NOMO-1 treated with dmso at 0.1 percent for 144 hours (cell line): ENCODE measurements at regions not wholly inside any gene's neighbourhood (a gene's known extent, or its start where the extent isn't known, plus 50 kb on each side); places are given as distances from the start of the nearest gene placed in this dataset.

Experiments
- DNase-seq: peaks from one replicate; lab custom pipeline; 2025; ENCODE audit not compliant: unreplicated experiment; lab: John Stamatoyannopoulos, UW

DNA sequence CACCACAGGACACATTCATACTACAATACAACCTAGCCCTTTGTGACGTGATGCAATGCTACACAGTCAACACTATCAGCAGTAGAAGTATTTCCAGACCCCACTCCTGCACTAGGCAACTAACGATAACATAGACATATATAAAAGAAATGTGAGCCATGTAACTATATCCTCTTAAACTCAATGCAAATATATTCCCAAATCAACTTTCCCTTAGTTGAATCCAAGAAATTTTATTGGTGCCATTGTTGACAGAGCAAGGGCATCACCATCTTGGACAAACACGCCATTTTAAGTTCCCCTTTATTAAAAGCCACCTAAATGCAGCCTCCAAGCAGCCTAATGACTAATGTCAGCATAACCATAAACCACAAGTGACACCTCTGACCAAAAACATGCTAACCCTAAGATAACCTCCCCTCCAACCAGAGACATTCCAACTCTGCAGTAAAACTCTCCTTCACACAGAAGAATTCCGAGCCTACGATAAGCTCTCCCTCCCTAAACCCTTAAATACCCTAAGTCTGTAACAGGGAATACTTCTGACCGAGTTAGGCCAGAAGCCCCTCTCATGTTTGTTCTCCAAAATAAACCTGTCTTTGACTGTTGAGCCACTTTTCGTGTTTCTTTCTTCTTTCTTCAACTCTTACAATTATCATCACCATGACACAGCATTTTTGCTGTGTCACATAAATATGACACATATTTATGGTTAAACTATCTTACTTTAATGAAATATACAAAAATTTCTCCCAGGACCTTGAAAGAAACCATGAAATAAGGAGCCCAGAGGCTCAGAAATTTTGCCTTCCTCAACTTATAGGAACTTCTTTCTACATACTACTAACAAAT is 1497.8 kb downstream of the EFNA5 start:
- no peak for DNase-seq

DNA sequence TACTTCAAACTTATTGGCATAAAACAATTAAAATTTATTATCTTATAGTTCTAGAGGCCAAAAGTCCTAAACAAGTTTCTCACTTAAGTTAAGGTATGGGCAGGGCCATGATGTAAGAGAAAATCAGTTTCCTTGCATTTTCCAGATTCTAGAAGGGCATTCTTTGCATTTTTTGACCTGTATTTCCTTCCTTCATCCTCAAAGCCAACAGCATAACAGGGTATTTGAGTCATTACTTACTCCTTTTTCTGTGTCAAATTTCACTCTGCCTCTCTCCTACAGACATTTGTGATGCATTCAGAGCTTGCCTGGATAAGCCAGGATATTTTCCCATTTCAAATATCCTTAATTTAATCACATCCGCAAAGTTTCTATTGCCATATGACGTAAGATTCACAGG is 1499.0 kb downstream of the EFNA5 start:
- no peak for DNase-seq

GRCh38 chr5:106171132-106171531 is 1499.6 kb downstream of the EFNA5 start:
- DNase-seq, result no peak

DNA sequence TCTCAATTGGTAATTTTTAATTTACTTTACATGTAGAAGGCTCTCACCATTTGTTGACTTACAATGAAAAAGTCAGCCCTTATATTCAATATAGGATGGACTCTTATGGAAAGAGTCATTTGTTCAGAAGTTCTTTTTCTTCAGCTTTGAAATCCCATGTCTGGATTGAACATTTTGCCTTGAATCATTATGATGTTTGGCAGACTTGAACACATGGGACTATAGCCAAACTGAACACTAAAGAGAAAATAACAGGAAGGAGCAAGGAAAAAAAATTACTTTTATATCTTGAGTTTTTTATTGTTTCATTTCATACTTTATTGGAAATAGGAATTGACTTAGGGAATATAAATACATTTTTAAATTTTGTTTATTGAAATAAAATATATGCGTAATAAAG is 1503.0 kb downstream of the EFNA5 start:
- DNase-seq, result no peak

DNA sequence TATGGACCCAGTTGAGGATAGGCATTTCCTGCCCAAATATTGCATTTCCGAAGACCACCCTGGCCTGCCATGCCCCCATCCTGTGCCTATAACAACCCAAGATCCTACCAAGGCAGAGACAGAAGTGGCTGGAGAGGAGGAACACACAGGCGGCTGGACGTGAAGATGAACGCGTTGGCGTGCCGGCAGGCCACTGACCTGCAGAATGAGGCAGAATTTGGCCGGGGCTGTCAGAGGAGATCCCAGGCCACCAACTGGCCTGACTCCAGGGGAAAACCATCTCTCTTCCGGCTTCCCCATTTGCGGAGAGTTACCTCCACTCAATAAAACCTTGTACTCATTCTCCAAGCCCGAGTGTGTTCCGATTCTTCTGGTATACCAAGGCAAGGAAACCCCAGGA is 1507.5 kb downstream of the EFNA5 start:
- no peak for DNase-seq

DNA sequence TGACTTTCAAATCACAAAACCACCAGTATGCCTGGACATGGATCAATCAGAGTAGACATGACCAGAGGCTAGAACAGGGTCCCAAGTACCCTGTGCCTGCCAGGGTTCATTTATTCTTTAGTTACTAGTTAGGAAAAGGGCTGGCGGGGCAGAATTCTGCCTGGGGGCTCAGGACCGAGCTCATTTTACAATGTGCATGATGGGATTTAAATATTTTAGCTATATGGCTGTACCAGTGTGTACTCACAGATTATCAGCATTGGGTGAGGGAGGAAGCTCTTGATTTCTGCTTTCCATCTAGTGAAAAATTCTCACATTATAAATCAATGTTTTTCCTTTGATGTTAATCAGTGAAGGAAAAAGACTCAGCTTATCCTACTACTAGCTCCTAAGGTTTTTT is 1511.1 kb downstream of the EFNA5 start:
- no peak for DNase-seq

GRCh38 chr5:106154280-106154716 is 1516.4 kb downstream of the EFNA5 start:
- DNase-seq, result no peak

GRCh38 chr5:106152569-106152968 is 1518.2 kb downstream of the EFNA5 start:
- DNase-seq, result no peak

- no peak for DNase-seq
Observed at GRCh38 chr5:106142116-106142515, 1528.6 kb downstream of the EFNA5 start.

DNA sequence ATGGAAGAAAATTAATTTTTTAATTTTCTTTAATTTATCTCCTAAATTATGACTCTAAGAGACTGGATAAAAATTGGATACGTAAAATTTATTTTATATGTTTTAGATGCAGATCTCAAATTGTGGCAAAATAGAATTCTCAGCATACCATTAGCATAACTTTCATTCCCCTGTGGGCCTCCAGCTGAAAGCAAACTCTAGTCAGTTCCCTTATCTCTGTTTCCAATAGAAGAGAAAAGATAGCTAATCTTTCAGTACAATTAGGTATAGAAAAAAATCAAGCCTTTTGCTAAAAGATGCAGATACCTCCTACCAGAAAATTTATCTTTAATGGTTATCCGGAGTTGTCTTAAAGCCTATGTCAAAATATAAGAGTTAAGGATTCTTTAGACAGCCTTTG is 1530.6 kb downstream of the EFNA5 start:
- no peak for DNase-seq

DNA sequence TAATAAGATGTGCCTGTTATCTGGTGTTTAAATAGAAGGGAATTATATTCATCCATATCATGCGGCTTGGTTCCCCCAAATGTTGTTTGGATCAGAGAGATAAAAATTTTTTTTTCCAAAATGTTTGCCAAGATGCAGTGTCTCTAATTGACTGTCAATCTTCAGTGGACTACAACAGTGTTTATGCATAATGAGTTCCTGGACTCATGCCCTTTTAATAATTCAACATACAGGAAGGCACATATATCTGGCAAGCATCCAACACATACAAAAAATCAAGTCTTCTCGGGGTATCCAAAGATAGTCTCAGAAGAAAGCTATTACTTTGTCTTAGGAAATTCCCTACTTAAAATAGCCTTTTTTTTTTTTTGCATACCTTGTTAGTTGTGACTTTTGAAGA is 1534.7 kb downstream of the EFNA5 start:
- DNase-seq, result no peak

GRCh38 chr5:106135473-106135872 is 1535.3 kb downstream of the EFNA5 start:
- DNase-seq, result no peak

- no peak for DNase-seq
Observed at GRCh38 chr5:106134549-106134948, 1536.2 kb downstream of the EFNA5 start.

- no peak for DNase-seq
Observed at GRCh38 chr5:106127985-106128384, 1542.8 kb downstream of the EFNA5 start.

GRCh38 chr5:106127341-106127781 is 1543.4 kb downstream of the EFNA5 start:
- no peak for DNase-seq

DNA sequence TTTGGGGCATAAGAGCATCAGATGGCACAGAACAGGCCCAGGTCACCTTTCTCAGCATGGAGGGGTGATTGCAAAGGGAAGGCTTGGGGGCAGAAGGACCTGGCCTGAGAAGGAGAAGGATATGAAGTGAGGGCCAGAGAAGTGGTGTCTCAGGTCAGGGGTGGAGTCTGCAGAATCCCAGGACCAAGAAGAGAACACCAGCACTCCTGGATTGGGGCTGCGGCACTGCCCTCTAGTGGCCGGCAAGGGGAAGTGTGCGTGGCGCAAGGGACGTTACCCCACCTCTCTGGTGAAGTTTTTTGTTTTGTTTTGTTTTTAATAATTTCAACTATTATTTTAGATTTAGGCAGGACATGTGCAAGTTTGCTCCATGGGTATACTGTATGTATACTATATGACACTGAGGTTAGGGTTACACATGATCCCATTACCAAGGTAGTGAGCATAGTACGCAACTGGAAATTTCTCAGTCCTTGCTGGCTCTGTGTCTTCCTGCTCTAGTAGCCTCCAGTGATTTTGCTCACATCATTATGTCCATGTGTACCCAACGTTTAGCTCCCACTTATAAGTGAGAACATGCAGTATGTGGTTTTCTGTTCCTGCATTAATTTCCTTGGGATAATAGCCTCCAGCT is 1548.6 kb downstream of the EFNA5 start:
- no peak for DNase-seq

- DNase-seq, result no peak
Observed at GRCh38 chr5:106116682-106117081, 1554.1 kb downstream of the EFNA5 start.

GRCh38 chr5:106113922-106114321 is 1556.8 kb downstream of the EFNA5 start:
- no peak for DNase-seq

DNA sequence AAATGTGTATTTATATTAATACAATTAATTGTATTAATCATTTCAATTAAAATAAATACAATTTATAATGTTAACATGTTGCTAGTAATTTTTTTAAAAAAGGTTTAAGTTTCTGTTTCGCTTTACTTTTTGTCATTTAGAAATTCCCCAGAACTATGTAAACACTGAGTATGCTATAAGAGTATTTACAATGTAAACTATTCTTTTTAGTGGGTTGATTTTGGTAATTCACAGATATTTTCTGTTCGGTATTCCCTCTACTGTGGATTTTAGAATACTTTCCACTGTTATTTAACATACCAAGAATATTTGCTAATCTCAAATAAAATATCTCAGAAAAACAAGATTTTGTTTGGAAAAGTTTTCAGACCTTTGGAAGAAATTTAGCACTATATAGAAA is 1564.4 kb downstream of the EFNA5 start:
- no peak for DNase-seq

DNA sequence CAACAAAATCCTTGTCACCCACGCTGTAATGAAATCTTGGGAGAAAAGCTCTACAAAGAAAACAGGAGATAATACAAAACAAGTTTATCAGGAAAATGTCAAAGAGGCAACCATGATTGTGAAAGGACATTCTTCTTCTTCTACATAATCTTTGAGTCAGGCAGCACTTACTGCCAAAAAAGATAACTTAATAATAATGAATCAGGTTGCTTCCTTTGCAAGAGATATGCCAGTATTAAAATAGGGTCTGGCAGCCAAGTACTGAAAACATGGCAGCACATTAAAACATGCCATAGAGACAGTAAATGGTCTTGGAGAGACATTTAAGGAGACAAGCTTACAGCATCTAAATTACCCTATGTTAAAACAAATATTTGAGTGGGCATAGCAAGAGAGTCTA is 1573.4 kb downstream of the EFNA5 start:
- DNase-seq, result no peak

DNA sequence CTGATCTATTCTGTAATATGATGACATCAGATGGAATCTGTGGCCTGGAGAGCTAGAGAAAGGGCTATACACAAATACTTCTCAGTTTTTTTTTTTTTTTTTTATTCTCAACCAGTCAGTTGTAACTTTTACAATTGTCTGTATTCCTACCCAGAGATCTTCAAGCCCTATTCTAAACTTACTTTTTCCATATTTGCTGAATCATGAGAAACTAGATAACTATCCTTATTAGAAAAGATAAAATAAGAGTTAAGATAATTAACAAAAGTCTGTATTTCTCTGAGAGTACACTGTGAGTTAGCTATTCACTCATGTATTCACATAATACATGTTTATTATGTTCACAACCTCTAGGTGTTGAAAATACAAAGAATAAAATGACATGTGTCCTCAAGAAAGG is 1575.9 kb downstream of the EFNA5 start:
- DNase-seq, result no peak

- DNase-seq, result no peak
Observed at GRCh38 chr5:106094204-106094607, 1576.5 kb downstream of the EFNA5 start.

GRCh38 chr5:106093134-106093533 is 1577.6 kb downstream of the EFNA5 start:
- no peak for DNase-seq
